GM21619 (cell line): ENCODE measurements at regions not wholly inside any gene's neighbourhood (a gene's known extent, or its start where the extent isn't known, plus 50 kb on each side); places are given as distances from the start of the nearest gene placed in this dataset.

Experiments
- ATAC-seq: cut with Tn5 transposase; IDR thresholded peaks from one replicate; pipeline ENCODE4 v1.9.1; 2021; ENCODE audit not compliant: unreplicated experiment

DNA sequence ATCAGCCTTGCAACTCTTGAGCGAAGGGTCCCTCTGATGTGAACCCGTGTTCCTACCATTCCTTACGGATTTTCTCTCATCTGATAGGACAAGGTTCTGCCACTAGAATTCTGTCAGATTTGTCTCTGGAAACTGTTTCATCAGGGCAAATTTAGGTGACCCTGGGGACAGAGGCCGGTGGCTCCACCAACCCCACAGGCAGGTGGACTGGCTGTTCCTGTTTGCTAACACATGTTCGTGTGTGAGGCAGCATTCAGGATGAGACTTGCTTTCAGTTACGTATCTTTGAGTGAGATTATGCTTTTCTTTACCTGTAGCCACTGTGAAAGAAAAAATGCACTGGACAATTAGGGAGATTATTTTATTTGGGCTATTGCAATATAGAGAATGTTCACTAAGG is 449.9 kb downstream of the INHBA start:
- no peak for ATAC-seq

DNA sequence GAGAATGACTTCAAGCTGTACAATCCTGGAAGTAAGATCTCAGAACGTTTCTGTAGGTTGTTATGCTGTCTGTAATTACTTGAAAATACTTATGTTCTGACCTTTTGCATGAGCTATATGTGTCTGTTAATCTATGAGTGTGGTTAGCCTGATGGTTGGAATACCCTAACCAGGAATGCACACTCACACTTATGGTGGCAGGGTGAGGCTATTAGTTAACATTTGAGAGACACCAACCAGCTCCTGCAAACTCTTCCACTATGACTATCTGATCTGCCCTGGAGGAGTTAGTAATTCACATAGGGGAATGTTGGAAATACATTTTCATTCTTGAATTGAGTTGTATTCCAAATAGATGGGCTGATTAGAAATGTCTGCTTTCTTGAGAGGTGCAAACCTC is 450.3 kb downstream of the INHBA start:
- no peak for ATAC-seq

DNA sequence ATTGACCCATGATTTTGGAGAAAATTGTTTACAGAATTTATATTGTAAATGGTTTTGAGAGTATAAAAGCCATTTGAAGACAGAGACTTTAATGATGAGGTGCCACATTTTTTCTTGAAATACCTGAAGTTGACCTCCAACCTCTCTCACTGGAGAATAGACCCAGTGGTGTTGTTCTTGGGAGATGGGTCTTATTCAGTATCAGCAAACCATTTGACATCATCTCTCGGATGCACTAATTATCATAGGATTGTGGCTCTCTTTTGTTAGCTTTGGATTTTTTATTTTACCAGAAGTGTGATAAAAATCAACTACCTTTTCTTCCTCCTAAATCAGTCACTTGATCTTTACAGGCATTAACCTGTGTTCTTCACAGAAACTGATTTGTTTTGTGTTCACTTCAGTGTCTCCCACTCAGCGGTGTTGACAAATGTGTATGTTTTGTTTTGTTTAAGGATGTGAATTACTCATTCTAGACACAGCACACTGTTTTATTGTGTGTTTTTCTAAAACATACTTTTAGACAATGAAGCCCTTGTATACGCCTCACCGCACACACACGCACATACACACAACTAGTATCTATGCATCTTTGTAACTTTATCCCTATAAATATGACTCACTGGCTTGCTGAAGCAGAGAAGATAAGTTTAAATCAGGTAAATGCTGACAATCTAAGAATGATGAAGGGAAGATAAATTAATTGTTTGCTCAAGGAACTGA is 455.6 kb downstream of the INHBA start:
- no peak for ATAC-seq

DNA sequence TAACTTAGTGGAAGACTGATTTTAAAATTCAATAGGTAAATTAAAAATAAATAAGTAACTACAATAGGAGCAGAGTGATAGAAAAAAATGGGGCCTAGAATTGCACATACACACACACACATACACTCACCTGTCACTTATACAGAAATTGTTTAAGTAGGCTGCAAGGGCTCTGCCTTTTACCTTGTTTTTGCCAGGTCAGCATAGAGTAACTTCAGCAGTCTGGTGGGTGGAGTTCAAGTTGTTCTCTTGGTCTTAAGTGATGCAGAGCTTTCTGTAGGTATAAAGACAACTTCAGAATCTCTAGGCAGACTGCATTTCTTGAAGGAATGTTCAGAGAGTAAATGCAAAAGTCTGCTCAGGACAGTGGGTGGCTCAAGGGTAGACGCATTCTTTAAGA is 457.0 kb downstream of the INHBA start:
- no peak for ATAC-seq

DNA sequence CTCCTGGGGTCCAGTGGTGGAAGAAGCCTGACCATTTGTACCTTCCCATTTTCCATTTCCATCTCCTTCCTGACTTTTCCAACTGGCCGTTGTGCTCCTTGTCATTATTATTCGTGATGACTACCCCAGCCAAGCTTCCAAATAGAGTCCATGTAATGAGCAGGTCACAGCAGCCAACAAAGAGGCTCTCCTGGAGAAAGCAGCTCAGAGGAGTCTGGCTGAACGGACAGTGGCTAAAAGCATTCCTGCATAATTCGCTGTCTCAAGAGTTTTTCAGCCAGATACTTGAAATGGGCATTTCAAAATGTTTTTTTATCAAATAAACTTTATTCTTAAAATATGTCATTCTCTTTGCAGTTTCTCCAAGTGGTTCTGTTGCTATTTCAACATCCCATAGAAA is 458.6 kb downstream of the INHBA start:
- ATAC-seq, result no peak

DNA sequence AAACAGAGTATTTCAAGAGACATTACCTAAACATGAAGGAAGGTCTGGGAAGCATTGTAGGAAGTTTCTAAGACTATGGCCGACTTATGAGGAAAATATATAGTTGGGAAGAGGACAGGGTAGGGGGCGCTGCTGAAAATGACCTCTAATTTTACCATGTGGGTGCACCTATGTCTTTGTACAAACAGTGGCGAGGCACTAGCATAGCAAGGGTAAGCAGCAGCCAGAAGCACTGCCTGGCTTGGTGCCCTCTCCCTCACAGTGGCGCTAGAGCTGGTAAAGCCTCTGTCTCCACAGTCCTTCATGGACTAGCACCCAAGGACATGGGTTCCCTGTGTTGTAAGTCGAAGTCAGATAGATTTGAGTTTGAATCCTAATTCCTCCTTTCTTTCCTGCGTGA is 461.2 kb downstream of the INHBA start:
- no peak for ATAC-seq

DNA sequence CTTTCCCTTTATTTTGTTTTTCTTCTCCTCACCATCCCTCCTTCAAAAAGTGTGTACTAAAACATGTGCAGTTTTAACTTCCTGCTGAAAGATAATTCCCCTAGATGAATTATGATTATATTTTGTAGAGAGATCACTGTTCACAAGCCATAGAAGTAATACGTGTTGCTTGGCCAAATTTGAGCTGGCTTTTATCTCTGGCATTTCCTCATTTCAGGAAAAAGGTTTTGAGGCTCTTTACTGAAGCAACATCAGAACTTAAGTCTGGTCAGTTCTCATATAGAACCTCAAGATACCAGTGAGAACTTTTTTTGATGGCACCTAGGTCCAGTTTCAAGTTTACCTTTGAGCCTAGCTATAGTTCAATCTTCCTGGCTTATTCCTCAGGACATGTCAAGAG is 463.3 kb downstream of the INHBA start:
- no peak for ATAC-seq

DNA sequence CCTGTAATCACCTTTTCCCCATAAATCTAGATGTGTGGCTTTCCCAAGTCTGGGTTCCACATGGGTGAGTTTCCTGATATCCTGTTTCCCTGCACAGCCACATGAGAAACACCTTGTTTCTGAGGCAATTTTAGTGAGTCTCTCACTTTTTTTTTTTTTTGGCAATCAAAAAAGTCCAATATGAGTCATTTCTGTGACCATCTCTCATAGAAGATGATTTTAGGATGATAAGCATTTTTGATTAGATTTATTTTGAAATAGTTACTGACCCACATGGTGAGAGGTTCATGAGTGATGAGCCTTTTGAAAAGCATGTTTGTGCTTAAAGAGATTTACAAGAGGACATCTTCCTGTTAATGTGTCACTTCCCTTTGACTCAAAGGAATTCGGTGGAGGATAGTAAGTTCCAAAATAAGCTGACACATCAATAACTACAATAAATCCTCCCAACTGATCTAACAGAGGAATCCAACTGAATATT is 464.0 kb downstream of the INHBA start:
- no peak for ATAC-seq

DNA sequence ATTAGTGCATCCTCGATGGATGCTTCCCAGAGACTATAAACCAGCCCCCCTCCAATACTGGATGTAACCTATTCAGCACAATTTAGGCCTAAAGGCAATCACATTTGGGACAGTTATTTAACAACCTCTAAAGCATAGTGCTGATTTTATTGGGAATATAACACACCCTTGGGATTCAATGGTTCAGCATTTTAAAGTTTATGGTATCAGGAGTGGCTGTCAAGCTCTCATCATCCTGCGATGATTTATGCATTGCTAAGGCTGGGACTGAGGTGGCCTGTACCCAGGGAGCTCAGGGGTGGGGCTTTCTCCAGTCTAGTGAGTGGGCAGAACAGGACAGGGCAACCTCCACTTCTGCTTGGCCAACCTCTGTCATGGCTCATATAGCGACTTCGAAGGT is 464.9 kb downstream of the INHBA start:
- no peak for ATAC-seq

DNA sequence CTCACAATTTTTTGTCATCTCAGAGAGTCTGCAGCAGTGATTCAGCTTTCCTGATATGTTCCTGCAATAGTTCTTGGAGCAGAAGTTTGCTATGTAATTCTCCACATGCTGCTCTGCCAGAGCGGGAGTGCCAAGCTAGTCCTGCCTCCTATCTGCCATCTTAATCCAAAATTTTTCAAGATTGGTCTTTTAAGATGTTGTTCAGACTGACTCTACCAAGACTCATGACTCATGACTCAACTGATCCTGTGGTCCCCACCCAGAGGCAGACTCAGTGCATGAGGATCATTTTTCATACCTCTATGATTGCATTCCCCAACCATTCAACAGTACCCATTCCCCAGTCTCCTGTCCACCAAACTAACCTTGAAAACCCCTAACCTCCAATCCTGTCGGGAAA is 470.8 kb downstream of the INHBA start:
- no peak for ATAC-seq

DNA sequence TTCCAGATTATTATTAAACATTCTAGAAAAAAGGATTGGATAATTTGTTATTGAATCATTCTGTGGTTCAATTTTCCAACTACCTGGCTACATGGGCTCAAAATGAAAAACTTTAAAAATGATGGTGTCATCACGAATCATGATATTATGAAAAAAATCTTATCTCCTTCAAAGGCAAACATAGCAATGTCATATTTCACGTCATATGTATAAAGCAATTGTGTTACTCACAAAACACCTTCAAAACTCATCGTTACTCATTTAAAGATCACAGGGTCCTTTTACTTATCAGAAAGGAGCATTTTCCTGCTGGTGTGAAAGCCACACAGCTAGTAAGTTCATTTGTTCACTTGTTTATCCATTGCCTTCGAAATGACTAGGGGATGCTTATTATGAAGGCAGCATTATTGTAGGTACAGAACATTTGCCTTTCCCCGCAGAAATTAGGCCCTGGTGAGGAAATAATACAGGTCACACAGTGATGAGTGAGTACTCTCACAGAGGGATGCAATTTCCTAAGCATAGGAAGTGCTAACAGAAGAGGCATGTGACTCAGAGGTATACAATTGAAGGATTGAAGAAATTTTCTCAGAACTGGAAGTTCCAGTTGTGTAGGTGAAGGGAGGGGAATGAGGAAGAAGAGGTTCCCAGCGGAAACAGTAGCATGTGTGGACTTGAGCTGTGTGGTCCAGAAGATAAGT is 478.7 kb downstream of the INHBA start:
- ATAC-seq, result no peak

DNA sequence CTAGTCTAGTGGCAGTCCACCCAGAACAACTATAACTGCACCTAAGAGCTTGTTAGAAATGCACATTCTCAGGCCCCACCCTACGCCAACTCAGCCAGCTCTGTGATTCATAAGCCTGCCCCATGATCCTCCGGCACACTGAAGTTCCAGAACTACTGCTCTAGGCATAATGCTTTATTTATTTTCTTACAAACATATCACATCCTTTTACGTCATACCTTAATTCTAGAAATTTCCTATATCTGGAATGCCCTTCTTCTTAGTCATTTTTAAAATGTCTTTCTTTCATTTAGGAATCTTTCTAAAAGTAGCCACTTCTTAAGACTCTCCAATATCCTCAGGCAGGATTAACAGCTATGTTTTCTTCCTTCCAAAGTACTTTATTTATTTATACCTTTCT is 480.1 kb downstream of the INHBA start:
- no peak for ATAC-seq

DNA sequence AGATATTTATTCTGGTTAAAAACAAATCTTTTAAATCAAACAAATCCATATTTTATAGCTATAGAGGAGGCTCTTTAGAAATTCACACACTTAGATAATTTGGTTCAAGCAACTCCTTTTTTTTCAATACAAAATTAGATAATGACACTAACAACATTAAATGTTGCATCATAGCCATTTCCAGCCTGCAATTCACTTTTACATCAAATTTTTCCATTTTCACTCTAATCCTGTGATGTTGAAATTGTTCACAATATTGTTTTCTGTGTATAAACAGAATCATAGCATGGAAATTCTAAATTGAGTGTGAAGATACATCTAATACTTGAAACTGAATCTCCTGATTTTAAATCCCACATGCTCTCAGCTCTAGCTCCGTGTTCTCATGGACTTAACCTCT is 482.6 kb downstream of the INHBA start:
- ATAC-seq, result no peak

DNA sequence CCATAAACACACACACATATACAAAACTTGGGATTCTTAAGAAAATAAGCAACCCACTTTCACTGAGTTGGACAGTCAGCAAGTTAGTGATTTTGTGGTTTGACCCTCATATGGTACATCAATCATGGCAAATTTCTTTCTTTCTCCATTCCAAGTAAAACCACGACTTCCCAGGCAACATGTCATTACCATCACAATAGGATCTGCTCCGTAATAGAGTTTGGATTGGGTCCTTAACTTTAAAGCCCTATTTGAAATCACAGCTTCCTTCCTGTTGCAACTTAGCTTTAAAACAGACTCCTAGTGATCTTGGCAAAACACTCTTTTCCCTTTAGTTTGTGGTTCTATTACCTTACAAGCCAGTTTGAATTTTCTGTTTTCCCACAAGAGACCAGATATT is 483.6 kb downstream of the INHBA start:
- no peak for ATAC-seq

DNA sequence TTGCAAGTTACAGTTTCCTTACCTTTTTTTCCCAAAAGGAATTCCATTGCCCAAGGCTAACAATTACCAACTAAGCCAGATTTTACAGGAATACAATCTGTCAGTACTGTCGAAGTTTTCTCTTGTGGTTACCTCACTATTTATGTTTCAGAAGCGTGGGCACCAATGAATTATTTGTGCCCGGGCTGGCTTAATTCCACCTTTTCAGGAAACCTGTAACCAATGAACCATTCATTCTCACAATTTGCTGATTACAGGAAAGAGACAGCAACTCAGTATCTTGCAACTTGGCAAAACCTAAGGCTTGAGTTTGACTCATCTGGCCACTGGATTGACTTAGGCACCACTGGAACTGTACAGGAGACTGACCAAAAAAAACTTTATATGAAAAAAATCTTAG is 485.6 kb downstream of the INHBA start:
- no peak for ATAC-seq

DNA sequence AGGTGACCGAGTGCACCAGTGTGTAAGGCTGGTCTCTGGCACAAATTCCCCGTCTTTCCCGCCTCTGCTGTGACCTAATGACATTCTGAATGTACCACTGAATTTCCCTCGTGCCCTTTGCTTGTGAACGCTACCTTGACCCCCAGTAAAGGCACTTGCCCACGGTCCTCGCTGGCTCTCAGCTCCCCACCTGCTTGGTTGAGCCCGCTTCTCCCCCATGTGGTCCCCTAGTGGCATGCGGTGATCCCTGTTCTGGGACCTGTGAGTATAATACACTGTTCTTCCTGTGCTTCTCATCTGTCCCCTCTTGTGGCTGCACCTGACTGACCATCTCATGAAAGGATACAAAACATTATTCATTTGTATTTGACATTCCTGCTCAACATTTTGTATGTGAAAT is 495.7 kb downstream of the INHBA start:
- ATAC-seq, result no peak

DNA sequence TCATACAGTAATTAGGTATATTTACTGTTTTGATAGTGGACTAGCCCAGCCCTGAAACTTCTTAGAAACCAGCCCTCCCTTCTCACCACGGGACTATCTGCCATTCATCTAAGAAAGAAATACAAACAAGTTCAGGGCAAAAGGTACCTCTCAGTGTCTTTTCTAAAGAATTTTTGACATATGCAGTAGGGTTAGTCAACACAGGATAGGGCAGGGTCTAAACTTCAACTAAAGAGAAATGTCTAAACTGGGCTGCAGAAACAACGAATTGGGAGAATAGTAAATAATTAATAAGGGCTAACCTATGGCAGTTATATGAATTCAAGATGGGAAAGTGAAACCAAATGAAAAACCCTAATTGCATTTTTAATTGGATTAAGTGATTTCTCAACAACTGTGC is 496.6 kb downstream of the INHBA start:
- ATAC-seq, result no peak

DNA sequence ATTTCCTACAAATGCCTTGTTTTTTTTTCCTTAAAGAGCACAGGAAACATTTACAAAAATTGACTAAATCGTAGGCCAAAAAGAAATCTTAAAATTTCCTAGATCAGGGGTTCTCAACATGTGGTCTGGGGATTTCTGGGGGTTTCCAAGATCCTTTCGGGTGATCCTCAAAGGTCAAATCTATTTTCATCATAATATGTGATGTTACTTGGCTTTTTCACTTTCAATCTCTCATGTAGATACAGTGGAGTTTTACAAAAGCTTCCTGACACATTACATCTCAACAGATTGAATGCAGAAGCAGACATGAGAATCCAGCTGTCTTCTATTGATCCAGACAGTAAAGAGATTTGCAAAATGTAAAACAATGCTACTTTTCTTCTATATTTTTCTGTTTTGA is 497.3 kb downstream of the INHBA start:
- peak; percentile 53 for ATAC-seq

DNA sequence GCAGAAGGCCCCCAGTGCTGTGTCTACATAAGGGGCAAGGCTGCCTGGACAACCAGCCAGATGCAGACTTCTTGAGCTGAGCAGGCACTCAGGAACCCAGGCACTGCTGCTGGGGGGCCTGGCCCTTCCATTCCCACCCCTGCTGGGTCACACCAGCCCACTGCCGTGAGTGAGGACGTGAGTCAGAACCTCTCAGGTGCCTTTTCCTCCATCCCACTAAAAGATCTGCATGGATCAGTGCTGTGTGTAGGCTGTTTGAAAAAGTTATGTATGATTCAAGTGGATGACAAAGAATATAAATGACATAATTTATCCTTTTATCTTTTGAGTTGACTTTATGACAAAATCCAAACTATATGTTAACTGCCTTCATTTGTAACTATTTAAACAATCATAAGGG is 499.3 kb downstream of the INHBA start:
- no peak for ATAC-seq

DNA sequence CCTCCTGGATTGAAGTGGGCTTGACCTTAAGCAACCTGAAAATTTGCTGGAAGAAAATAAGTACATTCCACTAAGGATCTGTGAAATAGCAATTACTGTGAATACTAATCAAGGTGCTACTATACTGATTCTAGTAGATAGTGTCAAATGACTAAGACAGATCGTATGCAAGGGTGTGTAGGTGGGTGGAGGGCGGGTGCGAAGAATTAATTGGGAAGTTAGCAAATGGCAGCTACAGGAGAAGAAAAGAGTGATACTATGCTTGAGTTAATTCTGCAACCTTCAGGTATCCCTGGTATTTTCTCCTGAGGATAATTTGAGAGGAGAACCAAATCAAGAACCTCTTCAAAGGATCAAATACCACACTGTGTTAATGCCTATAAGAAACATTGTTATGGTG is 501.9 kb downstream of the INHBA start:
- no peak for ATAC-seq

DNA sequence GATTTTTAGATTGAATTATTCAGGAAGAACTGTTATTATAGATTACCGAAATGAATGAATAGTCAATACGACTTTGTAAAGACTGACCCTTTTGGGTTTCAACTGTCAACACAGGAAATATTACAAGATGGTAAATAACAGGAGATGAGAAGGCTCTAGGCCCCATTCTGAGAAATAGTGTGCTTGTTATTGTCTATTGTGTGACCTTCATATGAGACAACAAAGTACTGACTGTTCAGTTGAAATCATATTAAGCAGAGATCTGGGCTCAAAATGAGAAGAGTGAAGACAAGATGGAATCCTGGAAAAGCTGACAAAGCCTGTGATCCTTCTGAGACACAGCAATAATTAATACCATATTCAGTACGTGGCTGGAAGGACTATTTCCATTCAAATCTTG is 503.8 kb downstream of the INHBA start:
- ATAC-seq, result no peak

DNA sequence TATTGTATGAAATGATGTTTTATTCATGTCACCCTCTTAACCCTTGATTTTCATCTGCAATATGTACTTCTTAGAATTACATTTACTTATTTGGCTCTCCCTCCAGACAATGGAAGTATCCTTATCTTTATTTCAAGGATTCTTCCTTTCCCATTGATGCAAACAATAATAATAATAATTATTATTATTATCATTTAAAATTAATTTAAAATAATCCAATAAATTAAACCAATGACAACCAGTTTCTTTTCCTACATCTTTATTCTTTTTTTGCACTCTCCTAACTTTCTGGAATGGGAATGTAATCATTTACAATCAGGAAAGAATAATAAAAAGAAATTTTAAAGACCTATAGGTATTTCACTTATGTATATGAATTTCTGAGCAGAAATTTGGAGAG is 504.4 kb downstream of the INHBA start:
- ATAC-seq, result no peak

DNA sequence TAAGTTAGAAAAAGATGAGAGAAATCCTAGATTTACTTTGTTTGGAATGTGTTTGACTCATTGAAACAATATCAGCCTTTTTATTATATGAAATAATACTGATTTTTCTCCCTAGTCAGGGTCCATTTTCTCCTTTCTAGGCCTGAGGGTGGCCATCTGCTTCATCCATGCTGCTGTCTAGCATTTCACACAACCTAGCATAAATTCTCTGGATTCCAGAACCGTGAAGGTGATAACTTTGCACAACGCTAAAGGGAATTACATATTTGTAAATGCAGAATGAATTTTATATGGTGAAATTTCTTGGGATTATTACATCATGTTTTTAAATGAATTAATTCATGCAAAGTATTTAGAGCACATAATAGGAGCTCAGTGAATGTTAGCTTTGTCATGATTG is 505.1 kb downstream of the INHBA start:
- no peak for ATAC-seq
